ENCODE measurements at regions not wholly inside any gene's neighbourhood (a gene's known extent, or its start where the extent isn't known, plus 50 kb on each side); places are given as distances from the start of the nearest gene placed in this dataset.

DNA sequence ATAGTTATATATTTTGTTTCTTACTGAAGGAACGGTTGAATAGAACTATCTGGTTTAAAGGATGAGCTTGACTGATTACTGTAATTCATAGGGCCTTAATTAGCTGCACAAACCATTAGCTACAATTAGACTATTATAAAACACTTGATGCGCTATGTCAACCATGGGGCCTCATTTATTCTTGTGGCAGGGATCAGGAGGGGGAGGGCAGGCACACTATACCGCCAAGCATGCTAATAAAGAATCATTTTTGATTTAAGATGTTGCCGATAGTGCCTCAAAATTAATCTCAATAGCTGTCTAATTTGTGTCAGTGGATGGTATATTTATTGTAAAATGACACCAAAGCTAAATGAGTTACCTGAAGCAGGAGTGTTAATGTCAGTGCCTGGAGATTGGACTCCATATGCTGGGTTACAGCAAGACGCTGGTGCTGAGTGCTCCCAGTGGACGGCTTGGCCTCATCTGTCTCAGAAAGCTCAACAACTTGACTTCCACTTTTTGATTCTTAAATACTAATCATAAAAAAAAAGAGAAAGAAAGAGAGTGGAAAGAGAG, 1007.0 kb upstream of the CELF4 start:
- Histone ChIP-seq H3K27me3 (no peaks in the 10 kb centered on the region), H3K4me1 (no peaks in the 10 kb centered on the region), H3K9me3 (no peaks in the 10 kb centered on the region), H3K4me3 (no peak overlapping the region), H3K27ac (no peak overlapping the region), H3K36me3 (no peaks in the 10 kb centered on the region)
- DNase-seq = no peak
- TF ChIP-seq POLR2A (IDR thresholded peaks at IDR 0.05) = no peak

DNA sequence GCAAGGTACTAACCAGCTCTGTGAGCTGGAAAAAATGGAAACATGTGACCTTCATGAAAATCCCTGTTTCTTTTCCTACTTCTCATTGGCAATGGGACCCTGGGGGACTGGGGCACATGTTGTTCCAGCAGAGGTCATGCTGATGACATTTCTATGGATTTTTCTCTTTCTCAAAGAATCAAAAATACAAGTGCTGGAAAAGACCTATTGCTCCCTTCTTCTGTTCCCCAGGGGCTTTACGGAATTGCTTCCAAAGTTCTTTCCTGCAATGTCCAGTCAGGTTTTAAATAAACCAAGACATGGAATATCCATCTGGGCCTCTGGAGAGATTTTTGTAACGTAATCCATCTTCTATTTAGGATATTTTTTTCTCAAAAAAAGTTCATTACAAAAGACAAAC, 1006.1 kb upstream of the CELF4 start:
- no peak for TF ChIP-seq POLR2A (IDR thresholded peaks at IDR 0.05)
- TF ChIP-seq, protein P1, sequence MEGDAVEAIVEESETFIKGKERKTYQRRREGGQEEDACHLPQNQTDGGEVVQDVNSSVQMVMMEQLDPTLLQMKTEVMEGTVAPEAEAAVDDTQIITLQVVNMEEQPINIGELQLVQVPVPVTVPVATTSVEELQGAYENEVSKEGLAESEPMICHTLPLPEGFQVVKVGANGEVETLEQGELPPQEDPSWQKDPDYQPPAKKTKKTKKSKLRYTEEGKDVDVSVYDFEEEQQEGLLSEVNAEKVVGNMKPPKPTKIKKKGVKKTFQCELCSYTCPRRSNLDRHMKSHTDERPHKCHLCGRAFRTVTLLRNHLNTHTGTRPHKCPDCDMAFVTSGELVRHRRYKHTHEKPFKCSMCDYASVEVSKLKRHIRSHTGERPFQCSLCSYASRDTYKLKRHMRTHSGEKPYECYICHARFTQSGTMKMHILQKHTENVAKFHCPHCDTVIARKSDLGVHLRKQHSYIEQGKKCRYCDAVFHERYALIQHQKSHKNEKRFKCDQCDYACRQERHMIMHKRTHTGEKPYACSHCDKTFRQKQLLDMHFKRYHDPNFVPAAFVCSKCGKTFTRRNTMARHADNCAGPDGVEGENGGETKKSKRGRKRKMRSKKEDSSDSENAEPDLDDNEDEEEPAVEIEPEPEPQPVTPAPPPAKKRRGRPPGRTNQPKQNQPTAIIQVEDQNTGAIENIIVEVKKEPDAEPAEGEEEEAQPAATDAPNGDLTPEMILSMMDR (IDR thresholded peaks at IDR 0.05) = no peak
- no peak overlapping the region for H3K27ac ChIP-seq

DNA sequence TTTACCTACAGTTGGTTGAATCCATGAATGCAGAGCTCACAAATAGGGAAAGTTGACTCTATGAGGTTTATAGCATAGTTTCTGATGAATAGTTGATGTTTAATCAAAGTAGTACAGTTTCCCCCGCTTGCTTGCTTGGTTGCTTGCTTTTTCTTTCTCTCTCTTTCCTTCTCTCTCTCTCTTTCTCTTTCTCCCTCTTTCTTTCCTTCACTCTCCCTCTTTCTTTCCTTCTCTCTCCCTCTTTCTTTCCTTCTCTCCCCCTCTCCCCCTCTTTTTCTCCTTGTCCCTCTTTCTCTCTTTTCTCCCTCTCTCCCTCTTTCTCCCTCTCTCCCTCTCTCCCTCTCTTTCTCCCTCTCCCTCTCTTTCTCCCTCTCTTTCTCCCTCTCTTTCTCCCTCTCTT, 999.9 kb upstream of the CELF4 start:
- no peak for TF ChIP-seq POLR2A (IDR thresholded peaks at IDR 0.05)
- TF ChIP-seq, protein P1 (IDR thresholded peaks at IDR 0.05) = no peak
- no peaks in the 10 kb centered on the region for H3K27me3 ChIP-seq
- H3K36me3 ChIP-seq = no peaks in the 10 kb centered on the region
- H3K4me1 ChIP-seq = no peaks in the 10 kb centered on the region
- H3K9me3 ChIP-seq = no peaks in the 10 kb centered on the region
- H3K4me3 ChIP-seq = no peak overlapping the region
- no peak overlapping the region for H3K27ac ChIP-seq
- DNase-seq = no peak

More for the DNA sequence above, 1006.1 kb upstream of the CELF4 start:
- Histone ChIP-seq H3K36me3 (no peaks in the 10 kb centered on the region), H3K9me3 (no peaks in the 10 kb centered on the region), H3K4me3 (no peak overlapping the region), H3K4me1 (no peaks in the 10 kb centered on the region), H3K27me3 (no peaks in the 10 kb centered on the region)
- no peak for DNase-seq

DNA sequence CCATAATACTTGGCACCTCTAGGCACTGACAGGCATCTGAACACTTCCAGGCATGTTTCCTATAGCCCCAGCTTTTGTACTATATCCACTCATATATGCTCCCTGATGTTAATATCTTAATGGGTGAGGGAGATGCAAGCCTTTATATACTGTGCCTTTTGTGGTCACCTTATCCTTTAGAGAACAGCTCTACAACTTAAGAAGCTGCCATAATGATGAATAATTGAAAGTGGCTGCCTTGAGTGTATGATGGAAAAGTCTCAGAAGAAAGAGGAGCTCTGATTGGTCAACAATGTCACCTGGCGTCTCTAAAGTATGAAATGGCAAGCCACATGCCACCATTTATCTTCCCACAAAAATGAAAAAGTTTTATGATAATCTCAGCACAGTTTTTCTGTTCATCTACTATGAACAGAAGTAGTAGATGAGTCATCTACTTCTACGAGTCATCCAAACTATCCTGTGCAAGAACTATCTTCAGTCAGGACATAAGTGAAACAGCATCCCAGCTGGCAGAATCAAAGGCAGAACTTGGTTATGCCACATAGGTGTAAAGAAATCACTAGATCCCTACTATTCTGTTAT, 997.9 kb upstream of the CELF4 start:
- no peaks in the 10 kb centered on the region for H3K27me3 ChIP-seq

DNA sequence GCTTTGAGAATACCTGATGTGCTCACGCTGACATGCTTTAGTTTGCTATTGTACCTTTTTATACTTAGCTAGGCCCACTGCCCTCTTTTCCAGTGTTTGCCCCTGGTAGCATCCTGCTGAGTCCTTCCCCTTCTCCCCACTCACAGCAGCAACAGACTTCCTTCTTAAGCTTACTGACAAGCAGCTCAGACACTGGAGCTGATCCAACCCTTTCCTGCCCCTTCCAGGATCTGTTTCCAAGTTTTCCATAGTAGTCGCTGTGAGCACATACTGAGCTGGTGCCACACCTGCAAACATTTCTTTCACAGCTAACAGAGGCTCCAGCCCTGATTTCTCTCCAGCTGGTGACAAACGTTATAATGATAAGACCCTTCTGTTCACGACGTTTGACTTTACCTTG, 991.4 kb upstream of the CELF4 start:
- TF ChIP-seq, protein P1 (IDR thresholded peaks at IDR 0.05) = no peak
- no peak for TF ChIP-seq POLR2A (IDR thresholded peaks at IDR 0.05)
- DNase-seq = no peak

More for the DNA sequence above, 997.9 kb upstream of the CELF4 start:
- H3K9me3 ChIP-seq = no peaks in the 10 kb centered on the region
- H3K27ac ChIP-seq = no peak overlapping the region
- DNase-seq = no peak
- TF ChIP-seq, protein P1 (IDR thresholded peaks at IDR 0.05) = no peak
- TF ChIP-seq POLR2A (IDR thresholded peaks at IDR 0.05) = no peak
- no peak overlapping the region for H3K4me3 ChIP-seq
- H3K36me3 ChIP-seq = no peaks in the 10 kb centered on the region
- no peaks in the 10 kb centered on the region for H3K4me1 ChIP-seq

GRCh38 chr18:38552732-38553321, 987.2 kb upstream of the CELF4 start:
- Histone ChIP-seq H3K4me1 (no peaks in the 10 kb centered on the region), H3K4me3 (no peak overlapping the region), H3K27ac (no peak overlapping the region), H3K9me3 (no peaks in the 10 kb centered on the region), H3K36me3 (no peaks in the 10 kb centered on the region), H3K27me3 (no peaks in the 10 kb centered on the region)
- no peak for TF ChIP-seq POLR2A (IDR thresholded peaks at IDR 0.05)
- TF ChIP-seq, protein P1 (IDR thresholded peaks at IDR 0.05) = no peak
- DNase-seq = no peak

More for the DNA sequence above, 991.4 kb upstream of the CELF4 start:
- H3K4me1 ChIP-seq = no peaks in the 10 kb centered on the region
- H3K4me3 ChIP-seq = no peak overlapping the region
- H3K27me3 ChIP-seq = no peaks in the 10 kb centered on the region
- no peaks in the 10 kb centered on the region for H3K36me3 ChIP-seq
- H3K27ac ChIP-seq = no peak overlapping the region
- no peaks in the 10 kb centered on the region for H3K9me3 ChIP-seq

Data from Peyer's patch (tissue), 4 donors.